PC-3 (cell line): ENCODE measurements at regions not wholly inside any gene's neighbourhood (a gene's known extent, or its start where the extent isn't known, plus 50 kb on each side); places are given as distances from the start of the nearest gene placed in this dataset.
A peak's percentile ranks its signal among the peaks of the same experiment; 100 is the strongest.

Experiments used
- ATAC-seq: fragments of 200-7000 bp; cut with Tn5 transposase; 2 replicates; pipeline ENCODE4 v1.9.1; 2020; ENCODE audit warnings: mild to moderate bottlenecking, moderate library complexity
- BruUV-seq: library from RNA; stranded (reverse); fragments of 400-500 nt; replicated peaks from 2 replicates; lab custom pipeline; 2021; lab: Mats Ljungman, UMichigan
- CTCF ChIA-PET: fragments of 300-600 bp; sonication (Branson Sonifier 250); formaldehyde crosslinking; loops from one replicate; lab custom pipeline; 2022; ENCODE audit warnings: antibody characterized with exemption; lab: Charles Lee
- POLR2A ChIA-PET: fragments of 300-600 bp; sonication (Branson Sonifier 250); formaldehyde crosslinking; loops from one replicate; lab custom pipeline; 2022; ENCODE audit warnings: antibody characterized with exemption; ENCODE audit not compliant: unreplicated experiment; lab: Charles Lee
- DNase-seq: peaks from one replicate; pipeline ENCODE4 v3.0.0-alpha.2; 2015
- H2AFZ ChIP-seq: fragments of 300-600 bp; sonication (generic); 2 replicates; pipeline ENCODE4 v1.6.0; 2016; ENCODE audit warnings: antibody characterized with exemption, low read length
- H3F3A ChIP-seq: fragments of 300-600 bp; sonication (generic); one replicate; pipeline ENCODE4 v1.6.0; 2017; ENCODE audit warnings: antibody characterized with exemption, low read length, control low read depth, mild to moderate bottlenecking; ENCODE audit not compliant: unreplicated experiment
- H3K27ac ChIP-seq: fragments of 300-600 bp; sonication (generic); 2 replicates; pipeline ENCODE4 v1.5.1; 2016; ENCODE audit warnings: mild to moderate bottlenecking, low read length
- H3K27me3 ChIP-seq: fragments of 300-600 bp; sonication (generic); 2 replicates; pipeline ENCODE4 v1.6.1; 2016; ENCODE audit warnings: low read length, mixed read lengths
- H3K36me3 ChIP-seq: fragments of 300-600 bp; sonication (generic); 2 replicates; pipeline ENCODE4 v1.6.1; 2016; ENCODE audit warnings: low read depth, mixed run types, low read length, mixed read lengths
- H3K4me1 ChIP-seq: fragments of 300-600 bp; sonication (generic); 2 replicates; pipeline ENCODE4 v1.5.1; 2016; ENCODE audit warnings: low read length; ENCODE audit not compliant: insufficient read depth
- H3K4me2 ChIP-seq: fragments of 300-600 bp; sonication (generic); 2 replicates; pipeline ENCODE4 v1.6.0; 2016; ENCODE audit warnings: low read length
- H3K4me3 ChIP-seq: fragments of 300-600 bp; sonication (generic); 2 replicates; pipeline ENCODE4 v1.5.1; 2016; ENCODE audit warnings: mild to moderate bottlenecking, low read length, mixed read lengths
- H3K79me2 ChIP-seq: fragments of 300-600 bp; sonication (generic); 2 replicates; pipeline ENCODE4 v1.6.1; 2017; ENCODE audit warnings: low read length, mixed read lengths
- H3K9ac ChIP-seq: fragments of 300-600 bp; sonication (generic); 2 replicates; pipeline ENCODE4 v1.6.0; 2016; ENCODE audit warnings: mild to moderate bottlenecking, low read length
- H3K9me2 ChIP-seq: fragments of 300-600 bp; sonication (generic); replicated peaks from 2 replicates; pipeline ENCODE4 v1.6.1; 2016; ENCODE audit warnings: mixed run types, low read length, mixed read lengths
- H3K9me3 ChIP-seq: fragments of 300-600 bp; sonication (generic); 2 replicates; pipeline ENCODE4 v1.6.1; 2016; ENCODE audit warnings: low read length, mixed read lengths
- H4K20me1 ChIP-seq: fragments of 300-600 bp; sonication (generic); 2 replicates; pipeline ENCODE4 v1.6.1; 2016; ENCODE audit warnings: low read length, mixed read lengths
- EZH2 ChIP-seq: fragments of 300-600 bp; sonication (generic); IDR thresholded peaks from one replicate; pipeline ENCODE4 v1.6.1; 2017; ENCODE audit warnings: antibody characterized with exemption, mild to moderate bottlenecking, low read length; ENCODE audit not compliant: unreplicated experiment
- EZH2phosphoT487 ChIP-seq: fragments of 300-600 bp; sonication (generic); IDR thresholded peaks from 2 replicates; pipeline ENCODE4 v1.6.1; 2018; ENCODE audit warnings: mild to moderate bottlenecking, antibody characterized with exemption, low read length, borderline replicate concordance
- intact Hi-C: fragments of 100-400 bp; cut with micrococcal nuclease; formaldehyde crosslinking; loops from 2 replicates; pipeline ENCODE4 v1.9.0; 2023
- TF ChIP-seq, protein P1 (sequence below): fragments of 300-600 bp; sonication (generic); conservative IDR thresholded peaks from 2 replicates; pipeline ENCODE4 v1.5.1; 2017; ENCODE audit warnings: antibody characterized with exemption, low read depth, mild to moderate bottlenecking, low read length

DNA sequence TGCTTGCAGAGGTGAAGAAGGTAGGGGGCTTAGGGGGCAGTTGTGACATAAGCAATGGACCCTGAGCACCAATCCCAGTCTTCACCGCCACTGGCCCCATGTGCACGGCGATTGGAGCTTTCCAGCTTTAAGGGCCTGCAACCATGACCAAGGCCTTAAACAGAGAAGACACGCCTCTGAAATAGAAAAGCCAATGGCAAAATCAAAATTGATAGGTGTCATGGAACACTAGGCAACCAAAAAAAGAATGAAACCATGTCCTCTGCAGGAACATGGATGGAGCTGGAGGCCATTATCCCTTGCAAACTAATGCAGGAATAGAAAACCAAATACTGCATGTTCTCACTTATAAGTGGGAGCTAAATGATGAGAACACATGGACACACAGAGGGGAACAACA, 146.3 kb downstream of the SCARB1 start:
- Histone ChIP-seq H2AFZ (no peak overlapping the region), H3K79me2 (no peaks in the 10 kb centered on the region), H3K27ac (no peak overlapping the region), H3K4me3 (no peak overlapping the region), H3F3A (no peaks in the 10 kb centered on the region), H3K27me3 (no peaks in the 10 kb centered on the region), H3K9me2 (no peaks in the 10 kb centered on the region), H3K9me3 (no peaks in the 10 kb centered on the region), H3K9ac (no peak overlapping the region), H3K4me2 (no peak overlapping the region), H3K4me1 (peaks cover 30% of the 10 kb centered on the region), H4K20me1 (no peaks in the 10 kb centered on the region), H3K36me3 (no peaks in the 10 kb centered on the region)
- DNase-seq (no peak), ATAC-seq (no peak)
- ChIA-PET POLR2A (no interaction called here), CTCF (no interaction called here)
- intact Hi-C loops, result no loop called here
- TF ChIP-seq EZH2, result no peak
- TF ChIP-seq EZH2phosphoT487, result no peak
- TF ChIP-seq, protein P1, sequence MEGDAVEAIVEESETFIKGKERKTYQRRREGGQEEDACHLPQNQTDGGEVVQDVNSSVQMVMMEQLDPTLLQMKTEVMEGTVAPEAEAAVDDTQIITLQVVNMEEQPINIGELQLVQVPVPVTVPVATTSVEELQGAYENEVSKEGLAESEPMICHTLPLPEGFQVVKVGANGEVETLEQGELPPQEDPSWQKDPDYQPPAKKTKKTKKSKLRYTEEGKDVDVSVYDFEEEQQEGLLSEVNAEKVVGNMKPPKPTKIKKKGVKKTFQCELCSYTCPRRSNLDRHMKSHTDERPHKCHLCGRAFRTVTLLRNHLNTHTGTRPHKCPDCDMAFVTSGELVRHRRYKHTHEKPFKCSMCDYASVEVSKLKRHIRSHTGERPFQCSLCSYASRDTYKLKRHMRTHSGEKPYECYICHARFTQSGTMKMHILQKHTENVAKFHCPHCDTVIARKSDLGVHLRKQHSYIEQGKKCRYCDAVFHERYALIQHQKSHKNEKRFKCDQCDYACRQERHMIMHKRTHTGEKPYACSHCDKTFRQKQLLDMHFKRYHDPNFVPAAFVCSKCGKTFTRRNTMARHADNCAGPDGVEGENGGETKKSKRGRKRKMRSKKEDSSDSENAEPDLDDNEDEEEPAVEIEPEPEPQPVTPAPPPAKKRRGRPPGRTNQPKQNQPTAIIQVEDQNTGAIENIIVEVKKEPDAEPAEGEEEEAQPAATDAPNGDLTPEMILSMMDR, result no peak
- no TSS peak for BruUV-seq

DNA sequence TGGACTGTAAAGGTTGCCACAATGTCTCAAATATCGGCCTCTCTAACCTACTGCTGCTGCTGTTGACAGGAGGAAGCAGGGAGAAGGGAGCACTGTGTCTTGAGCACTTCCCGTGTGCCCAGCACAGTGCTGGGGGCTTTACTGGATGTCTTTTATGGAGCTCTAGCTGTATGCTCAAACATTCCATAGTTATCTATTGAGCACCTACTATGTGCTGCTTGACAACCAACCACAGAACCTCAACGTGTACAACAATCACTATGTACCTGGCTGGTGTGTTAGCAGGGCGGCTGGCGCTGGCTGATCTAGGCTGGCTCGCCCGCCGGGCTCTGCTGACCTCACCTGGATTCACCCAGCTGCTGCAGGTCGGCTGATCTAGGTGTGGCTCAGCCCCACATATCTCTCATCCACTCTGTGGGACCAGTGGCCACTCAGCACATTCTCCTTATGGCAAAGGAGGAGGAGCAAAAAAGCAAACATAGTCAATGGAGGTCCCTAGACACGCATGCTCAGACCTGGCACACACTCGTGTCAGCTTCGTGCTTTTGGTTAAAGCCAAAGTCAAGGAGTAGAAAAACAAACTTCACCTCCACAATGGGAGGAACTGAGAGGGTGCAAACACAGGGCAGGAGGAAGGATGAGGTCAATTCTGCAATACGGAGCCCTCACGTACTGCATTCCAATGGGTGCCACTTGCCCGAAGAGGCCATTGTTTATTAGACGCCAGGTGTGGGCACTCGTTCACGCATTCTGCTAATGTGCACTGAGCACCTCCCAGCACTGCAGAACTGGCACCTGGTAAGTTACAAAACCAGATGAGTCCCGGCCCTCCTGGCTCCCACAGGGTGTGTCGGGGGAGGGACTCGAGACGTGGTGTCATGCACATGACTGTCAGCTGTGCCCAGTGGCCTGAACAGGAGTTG, 147.2 kb downstream of the SCARB1 start:
- TF ChIP-seq EZH2 (no peak), EZH2phosphoT487 (no peak)
- TF ChIP-seq, protein P1, result no peak
- H3F3A ChIP-seq, result no peaks in the 10 kb centered on the region
- ChIA-PET CTCF (no interaction called here), POLR2A (no interaction called here)
- no peaks in the 10 kb centered on the region for H3K9me2 ChIP-seq
- ATAC-seq (no peak), DNase-seq (no peak)
- peaks cover 27% of the 10 kb centered on the region for H3K4me1 ChIP-seq
- no peaks in the 10 kb centered on the region for H3K79me2 ChIP-seq
- intact Hi-C loops, result no loop called here
- no TSS peak for BruUV-seq
- no peak overlapping the region for H3K4me3 ChIP-seq
- H2AFZ ChIP-seq, result no peak overlapping the region
- H3K27me3 ChIP-seq, result no peaks in the 10 kb centered on the region
- no peaks in the 10 kb centered on the region for H3K9me3 ChIP-seq
- peak overlapping the region; percentile 40 for H3K27ac ChIP-seq
- H3K4me2 ChIP-seq, result no peak overlapping the region; the same call in 1 of the 2 replicates
- H3K36me3 ChIP-seq, result no peaks in the 10 kb centered on the region
- no peak overlapping the region; the same call in 1 of the 2 replicates for H3K9ac ChIP-seq
- no peaks in the 10 kb centered on the region for H4K20me1 ChIP-seq
